Coronary artery (tissue), 2 donors: ENCODE measurements at regions not wholly inside any gene's neighbourhood (a gene's known extent, or its start where the extent isn't known, plus 50 kb on each side); places are given as distances from the start of the nearest gene placed in this dataset.
"Not testable (repeated sequence)": the region's sequence is repeated elsewhere in the genome, so short reads cannot be mapped to it uniquely, and the experiment has no call there.

Experiments used
- DNase-seq: peaks from one replicate; pipeline ENCODE4 v3.0.0-alpha.2; 2017; ENCODE audit warnings: low spot score
- H3K27ac ChIP-seq, 2 donors: fragments of 200-600 bp; sonication (generic); one replicate each; pipeline ENCODE4 v1.5.1; 2016 to 2019
- H3K4me3 ChIP-seq: fragments of 200-600 bp; sonication (generic); 2 replicates; pipeline ENCODE4 v1.5.1; 2016; ENCODE audit warnings: mild to moderate bottlenecking, moderate library complexity
- TF ChIP-seq, protein P1 (sequence below): fragments of 200-600 bp; sonication (generic); IDR thresholded peaks from one replicate; pipeline ENCODE4 v1.5.1; 2019; ENCODE audit warnings: antibody characterized with exemption

- Histone ChIP-seq H3K4me3 (no peak overlapping the region), H3K27ac (no peak overlapping the region)
- TF ChIP-seq, protein P1, sequence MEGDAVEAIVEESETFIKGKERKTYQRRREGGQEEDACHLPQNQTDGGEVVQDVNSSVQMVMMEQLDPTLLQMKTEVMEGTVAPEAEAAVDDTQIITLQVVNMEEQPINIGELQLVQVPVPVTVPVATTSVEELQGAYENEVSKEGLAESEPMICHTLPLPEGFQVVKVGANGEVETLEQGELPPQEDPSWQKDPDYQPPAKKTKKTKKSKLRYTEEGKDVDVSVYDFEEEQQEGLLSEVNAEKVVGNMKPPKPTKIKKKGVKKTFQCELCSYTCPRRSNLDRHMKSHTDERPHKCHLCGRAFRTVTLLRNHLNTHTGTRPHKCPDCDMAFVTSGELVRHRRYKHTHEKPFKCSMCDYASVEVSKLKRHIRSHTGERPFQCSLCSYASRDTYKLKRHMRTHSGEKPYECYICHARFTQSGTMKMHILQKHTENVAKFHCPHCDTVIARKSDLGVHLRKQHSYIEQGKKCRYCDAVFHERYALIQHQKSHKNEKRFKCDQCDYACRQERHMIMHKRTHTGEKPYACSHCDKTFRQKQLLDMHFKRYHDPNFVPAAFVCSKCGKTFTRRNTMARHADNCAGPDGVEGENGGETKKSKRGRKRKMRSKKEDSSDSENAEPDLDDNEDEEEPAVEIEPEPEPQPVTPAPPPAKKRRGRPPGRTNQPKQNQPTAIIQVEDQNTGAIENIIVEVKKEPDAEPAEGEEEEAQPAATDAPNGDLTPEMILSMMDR, result no peak
- no peak for DNase-seq
Observed at GRCh38 chr5:57632937-57633336, 150.3 kb upstream of the ACTBL2 start.

- H3K27ac ChIP-seq, H3K4me3 ChIP-seq, DNase-seq: not testable (repeated sequence)
Observed at GRCh38 chr5:57631139-57631538, 148.5 kb upstream of the ACTBL2 start.

DNA sequence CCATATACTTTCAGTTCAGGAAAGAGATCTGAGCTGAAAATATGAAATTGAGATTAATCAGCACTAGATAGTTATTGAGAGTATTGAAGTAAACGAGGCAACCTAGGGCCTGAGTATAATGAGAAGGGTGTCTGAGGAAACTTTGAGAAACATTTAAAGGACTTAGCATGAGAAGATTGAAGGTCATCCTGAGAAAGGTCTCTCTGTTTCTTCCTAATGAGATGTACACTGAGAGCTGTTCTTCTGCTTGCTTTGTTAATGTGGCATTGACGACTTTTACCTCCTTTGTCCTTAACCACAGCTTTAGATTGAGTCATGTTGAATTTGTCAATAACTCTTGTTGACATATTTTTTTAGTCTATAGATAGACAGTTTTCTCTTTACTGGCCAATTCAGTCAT lies 145.1 kb upstream of the ACTBL2 start:
- no peak overlapping the region for H3K27ac ChIP-seq
- DNase-seq, result no peak
- no peak overlapping the region for H3K4me3 ChIP-seq
- TF ChIP-seq, protein P1, result no peak

DNA sequence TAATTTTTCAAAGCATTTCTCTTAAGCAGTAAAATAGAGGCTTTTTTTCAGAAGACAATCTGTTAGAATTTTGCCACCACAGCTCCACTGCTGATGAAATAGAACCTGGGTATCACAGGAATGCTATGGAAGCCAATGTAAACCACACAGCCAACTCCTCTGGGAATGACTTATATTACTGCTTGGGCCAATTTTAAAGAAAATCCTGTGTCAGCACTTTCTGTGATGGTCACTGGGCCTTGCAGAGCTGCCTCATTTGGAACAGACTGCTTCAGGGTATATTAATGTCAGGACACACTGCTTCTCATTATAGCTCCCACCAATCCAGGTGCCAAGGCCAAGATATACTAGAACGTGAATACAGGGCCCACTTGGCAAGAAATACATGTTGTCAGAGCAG lies 144.1 kb upstream of the ACTBL2 start:
- TF ChIP-seq, protein P1, result no peak
- DNase-seq, result no peak
- H3K27ac ChIP-seq, result no peak overlapping the region
- H3K4me3 ChIP-seq, result no peak overlapping the region

- Histone ChIP-seq H3K27ac (no peak overlapping the region), H3K4me3 (no peak overlapping the region)
- TF ChIP-seq, protein P1, result no peak
- no peak for DNase-seq
Observed at GRCh38 chr5:57621624-57622023, 139.0 kb upstream of the ACTBL2 start.

DNA sequence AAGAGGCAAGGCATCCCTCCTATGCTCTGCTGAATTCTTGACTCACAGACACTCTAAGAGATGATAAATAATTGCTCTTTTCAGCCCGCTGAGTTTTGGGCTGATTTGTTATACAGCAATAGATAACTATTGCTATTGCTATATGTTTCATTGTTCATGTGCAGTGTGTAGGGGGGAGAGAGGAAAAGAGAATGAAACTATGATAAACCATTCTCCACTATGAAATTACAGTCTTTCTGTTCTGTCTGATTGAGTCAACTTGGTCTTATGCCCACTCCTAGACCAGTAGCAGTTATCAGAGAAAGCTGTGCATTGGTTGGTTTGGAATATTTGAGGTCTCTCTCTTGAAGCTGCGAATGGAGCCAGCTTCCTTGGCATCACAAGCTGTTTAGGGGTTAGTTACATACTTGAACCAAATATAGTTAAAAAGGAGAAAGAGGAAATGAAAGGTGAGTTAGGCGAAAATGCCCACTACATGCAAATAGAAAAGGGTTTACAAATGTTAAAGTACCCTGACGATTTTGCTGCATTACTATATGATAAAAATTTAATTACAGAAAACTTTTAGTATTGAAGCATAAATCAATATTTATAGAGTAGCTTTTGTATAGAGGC lies 136.3 kb upstream of the ACTBL2 start:
- TF ChIP-seq, protein P1, result no peak
- DNase-seq, result no peak
- no peak overlapping the region for H3K27ac ChIP-seq
- H3K4me3 ChIP-seq, result no peak overlapping the region

GRCh38 chr5:57613741-57614140 lies 131.1 kb upstream of the ACTBL2 start:
- Histone ChIP-seq H3K27ac (no peak overlapping the region), H3K4me3 (no peak overlapping the region)
- no peak for DNase-seq
- TF ChIP-seq, protein P1, result no peak

DNA sequence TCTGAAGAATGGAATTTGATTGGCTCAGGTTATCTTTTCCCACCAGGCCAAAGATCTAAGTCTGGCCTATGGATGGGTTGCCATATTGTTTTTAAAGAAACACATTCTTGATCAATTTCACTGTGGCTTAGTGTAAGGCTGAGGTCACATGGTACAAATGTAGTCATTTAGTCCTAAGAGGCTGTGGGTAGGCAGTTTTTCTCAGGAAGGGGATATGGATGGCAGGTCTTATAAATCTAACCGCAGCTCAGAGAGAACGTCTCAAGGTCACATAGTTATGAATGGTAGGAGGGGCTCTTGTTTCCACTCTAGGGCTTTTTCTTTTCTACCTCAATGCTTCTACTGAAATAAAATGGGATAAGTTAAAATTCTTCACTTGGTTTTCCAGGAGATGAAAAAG lies 128.6 kb upstream of the ACTBL2 start:
- Histone ChIP-seq H3K27ac (no peak overlapping the region), H3K4me3 (no peak overlapping the region)
- TF ChIP-seq, protein P1, result no peak
- no peak for DNase-seq
